HG02763 (cell line): ENCODE measurements at regions not wholly inside any gene's neighbourhood (a gene's known extent, or its start where the extent isn't known, plus 50 kb on each side); places are given as distances from the start of the nearest gene placed in this dataset.

Experiments used
- ATAC-seq: cut with Tn5 transposase; IDR thresholded peaks from one replicate; pipeline ENCODE4 v1.9.1; 2021; ENCODE audit warnings: mild to moderate bottlenecking, moderate library complexity; ENCODE audit not compliant: unreplicated experiment

- no peak for ATAC-seq
Measured at GRCh38 chr3:82942041-82942440, 1180.6 kb upstream of the GBE1 start.

- no peak for ATAC-seq
Measured at GRCh38 chr3:82940124-82940523, 1178.7 kb upstream of the GBE1 start.

GRCh38 chr3:82939491-82940097 is 1178.1 kb upstream of the GBE1 start:
- ATAC-seq: no peak

GRCh38 chr3:82938821-82939328 is 1177.4 kb upstream of the GBE1 start:
- no peak for ATAC-seq

- no peak for ATAC-seq
Measured at GRCh38 chr3:82927309-82928253, 1166.1 kb upstream of the GBE1 start.

- ATAC-seq: no peak
Measured at GRCh38 chr3:82891028-82891427, 1129.6 kb upstream of the GBE1 start.

- ATAC-seq: no peak
Measured at GRCh38 chr3:82883072-82883471, 1121.6 kb upstream of the GBE1 start.

GRCh38 chr3:82875401-82875800 is 1114.0 kb upstream of the GBE1 start:
- no peak for ATAC-seq

- no peak for ATAC-seq
Measured at GRCh38 chr3:82839871-82840270, 1078.4 kb upstream of the GBE1 start.

- ATAC-seq: no peak
Measured at GRCh38 chr3:82834098-82834497, 1072.7 kb upstream of the GBE1 start.

- no peak for ATAC-seq
Measured at GRCh38 chr3:82824491-82824890, 1063.0 kb upstream of the GBE1 start.

- no peak for ATAC-seq
Measured at GRCh38 chr3:82816086-82816485, 1054.6 kb upstream of the GBE1 start.

GRCh38 chr3:82815417-82816058 is 1054.1 kb upstream of the GBE1 start:
- no peak for ATAC-seq

- ATAC-seq: no peak
Measured at GRCh38 chr3:82814660-82815059, 1053.2 kb upstream of the GBE1 start.

- no peak for ATAC-seq
Measured at GRCh38 chr3:82807781-82808180, 1046.3 kb upstream of the GBE1 start.

GRCh38 chr3:82802501-82802900 is 1041.1 kb upstream of the GBE1 start:
- ATAC-seq: no peak

- ATAC-seq: no peak
Measured at GRCh38 chr3:82800248-82800647, 1038.8 kb upstream of the GBE1 start.

GRCh38 chr3:82796765-82797164 is 1035.3 kb upstream of the GBE1 start:
- ATAC-seq: no peak

GRCh38 chr3:82791241-82791640 is 1029.8 kb upstream of the GBE1 start:
- ATAC-seq: no peak

- no peak for ATAC-seq
Measured at GRCh38 chr3:82790307-82791097, 1029.1 kb upstream of the GBE1 start.

- ATAC-seq: no peak
Measured at GRCh38 chr3:82783194-82783593, 1021.7 kb upstream of the GBE1 start.
